Coronary artery (tissue), 2 donors: ENCODE measurements at regions not wholly inside any gene's neighbourhood (a gene's known extent, or its start where the extent isn't known, plus 50 kb on each side); places are given as distances from the start of the nearest gene placed in this dataset.

Experiments
- DNase-seq: peaks from one replicate; pipeline ENCODE4 v3.0.0-alpha.2; 2017; ENCODE audit warnings: low spot score
- H3K27ac ChIP-seq, 2 donors: fragments of 200-600 bp; sonication (generic); one replicate each; pipeline ENCODE4 v1.5.1; 2016 to 2019
- H3K4me3 ChIP-seq: fragments of 200-600 bp; sonication (generic); 2 replicates; pipeline ENCODE4 v1.5.1; 2016; ENCODE audit warnings: mild to moderate bottlenecking, moderate library complexity
- CTCF ChIP-seq: fragments of 200-600 bp; sonication (generic); IDR thresholded peaks from one replicate; pipeline ENCODE4 v1.5.1; 2019; ENCODE audit warnings: antibody characterized with exemption

GRCh38 chr3:64837126-64837738 is 149.4 kb upstream of the ADAMTS9 start:
- DNase-seq: no peak
- peak overlapping the region; percentile 36 to 47 for H3K27ac ChIP-seq
- no peak overlapping the region for H3K4me3 ChIP-seq
- TF ChIP-seq CTCF: no peak

GRCh38 chr3:64836097-64836496 is 148.3 kb upstream of the ADAMTS9 start:
- no peak overlapping the region for H3K4me3 ChIP-seq
- no peak for DNase-seq
- H3K27ac ChIP-seq: no peak overlapping the region

GRCh38 chr3:64832098-64832497 is 144.3 kb upstream of the ADAMTS9 start:
- no peak for DNase-seq
- H3K27ac ChIP-seq: no peak overlapping the region
- no peak overlapping the region for H3K4me3 ChIP-seq
- no peak for TF ChIP-seq CTCF

More at GRCh38 chr3:64836097-64836496, 148.3 kb upstream of the ADAMTS9 start:
- TF ChIP-seq CTCF: no peak

- H3K4me3 ChIP-seq: no peak overlapping the region
- no peak for TF ChIP-seq CTCF
- no peak overlapping the region for H3K27ac ChIP-seq
- no peak for DNase-seq
These were observed 142.9 kb upstream of the ADAMTS9 start for GRCh38 chr3:64830681-64831080.

GRCh38 chr3:64829331-64829730 is 141.5 kb upstream of the ADAMTS9 start:
- Histone ChIP-seq H3K4me3 (no peak overlapping the region), H3K27ac (no peak overlapping the region)
- no peak for DNase-seq
- no peak for TF ChIP-seq CTCF

- H3K4me3 ChIP-seq: no peak overlapping the region
- TF ChIP-seq CTCF: no peak
- no peak for DNase-seq
- H3K27ac ChIP-seq: no peak overlapping the region
These were observed 140.5 kb upstream of the ADAMTS9 start for GRCh38 chr3:64828276-64828675.

GRCh38 chr3:64827431-64827830 is 139.6 kb upstream of the ADAMTS9 start:
- no peak overlapping the region for H3K27ac ChIP-seq
- DNase-seq: no peak
- no peak for TF ChIP-seq CTCF
- H3K4me3 ChIP-seq: no peak overlapping the region
